AG10803 (cell line): ENCODE measurements at regions not wholly inside any gene's neighbourhood (a gene's known extent, or its start where the extent isn't known, plus 50 kb on each side); places are given as distances from the start of the nearest gene placed in this dataset.
"Not testable (repeated sequence)": the region's sequence is repeated elsewhere in the genome, so short reads cannot be mapped to it uniquely, and the experiment has no call there.

Experiments
- DNase-seq: peaks from one replicate; pipeline ENCODE4 v3.0.0; 2010; ENCODE audit warnings: low read depth
- H3K4me3 ChIP-seq: 2 replicates; pipeline ENCODE4 v1.5.1; 2011; ENCODE audit warnings: mild to moderate bottlenecking, low read length, control low read depth
- CTCF ChIP-seq: conservative IDR thresholded peaks from 2 replicates; pipeline ENCODE4 v1.5.1; 2011; ENCODE audit warnings: mild to moderate bottlenecking, low read length, control low read depth, inconsistent platforms

GRCh38 chr10:7108141-7108540 lies 302.7 kb downstream of the SFMBT2 start:
- H3K4me3 ChIP-seq, result no peak overlapping the region
- no peak for DNase-seq
- TF ChIP-seq CTCF, result no peak

- peak; percentile 24 for DNase-seq
- TF ChIP-seq CTCF, result no peak
- no peak overlapping the region for H3K4me3 ChIP-seq
These were observed 303.5 kb downstream of the SFMBT2 start for GRCh38 chr10:7107285-7107684.

- not testable (repeated sequence) for H3K4me3 ChIP-seq, DNase-seq
These were observed 306.5 kb downstream of the SFMBT2 start for GRCh38 chr10:7104379-7104778.

GRCh38 chr10:7102557-7103349 lies 308.1 kb downstream of the SFMBT2 start:
- no peak for DNase-seq
- H3K4me3 ChIP-seq, result no peak overlapping the region
- TF ChIP-seq CTCF, result no peak

- no peak for TF ChIP-seq CTCF
- no peak overlapping the region for H3K4me3 ChIP-seq
- no peak for DNase-seq
These were observed 308.8 kb downstream of the SFMBT2 start for GRCh38 chr10:7102084-7102483.

GRCh38 chr10:7101451-7101850 lies 309.4 kb downstream of the SFMBT2 start:
- no peak for DNase-seq
- TF ChIP-seq CTCF, result no peak
- no peak overlapping the region for H3K4me3 ChIP-seq

GRCh38 chr10:7100032-7100702 lies 310.7 kb downstream of the SFMBT2 start:
- no peak overlapping the region for H3K4me3 ChIP-seq
- no peak for DNase-seq
- no peak for TF ChIP-seq CTCF
